ENCODE measurements at regions not wholly inside any gene's neighbourhood (a gene's known extent, or its start where the extent isn't known, plus 50 kb on each side); places are given as distances from the start of the nearest gene placed in this dataset.

DNA sequence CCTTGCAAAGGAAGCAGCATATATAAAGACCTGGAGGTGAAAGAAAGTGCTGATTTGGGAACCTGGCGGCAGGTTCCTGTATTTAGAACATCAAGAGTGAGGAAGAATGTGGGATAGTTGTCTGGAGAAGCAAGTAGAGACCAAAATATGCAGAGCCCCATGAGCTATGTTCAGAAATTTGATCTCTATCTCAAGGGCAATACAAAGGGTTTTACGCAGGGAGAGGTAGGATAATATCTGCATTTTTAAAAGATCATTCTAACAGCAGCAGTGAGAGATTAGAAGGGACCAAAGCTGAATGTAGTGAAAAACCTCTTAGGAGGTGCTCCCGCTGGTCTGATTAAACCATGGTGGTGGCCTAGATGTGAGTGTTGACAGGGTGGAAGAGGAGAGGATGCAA lies 453.9 kb upstream of the PKN2 start:
- intact Hi-C loops (cut with micrococcal nuclease; ENCODE audit: unreplicated experiment) = no loop called here
- H3K36me3 Mint-ChIP-seq (ENCODE audit: insufficient read depth, unreplicated experiment) = no peaks in the 10 kb centered on the region
- H3K4me3 Mint-ChIP-seq (ENCODE audit: unreplicated experiment) = no peak overlapping the region
- ChIA-PET CTCF (no interaction called here), POLR2A (no interaction called here)
- H3K27me3 ChIP-seq (replicated peaks; ENCODE audit: control insufficient read depth, insufficient read depth, low read length) = no peaks in the 10 kb centered on the region
- no peak overlapping the region for H3K27ac Mint-ChIP-seq (ENCODE audit: unreplicated experiment)
- no peak overlapping the region for H3K4me3 ChIP-seq (ENCODE audit: low read depth, low read length)
- no peak for DNase-seq
- TF ChIP-seq, protein P1, sequence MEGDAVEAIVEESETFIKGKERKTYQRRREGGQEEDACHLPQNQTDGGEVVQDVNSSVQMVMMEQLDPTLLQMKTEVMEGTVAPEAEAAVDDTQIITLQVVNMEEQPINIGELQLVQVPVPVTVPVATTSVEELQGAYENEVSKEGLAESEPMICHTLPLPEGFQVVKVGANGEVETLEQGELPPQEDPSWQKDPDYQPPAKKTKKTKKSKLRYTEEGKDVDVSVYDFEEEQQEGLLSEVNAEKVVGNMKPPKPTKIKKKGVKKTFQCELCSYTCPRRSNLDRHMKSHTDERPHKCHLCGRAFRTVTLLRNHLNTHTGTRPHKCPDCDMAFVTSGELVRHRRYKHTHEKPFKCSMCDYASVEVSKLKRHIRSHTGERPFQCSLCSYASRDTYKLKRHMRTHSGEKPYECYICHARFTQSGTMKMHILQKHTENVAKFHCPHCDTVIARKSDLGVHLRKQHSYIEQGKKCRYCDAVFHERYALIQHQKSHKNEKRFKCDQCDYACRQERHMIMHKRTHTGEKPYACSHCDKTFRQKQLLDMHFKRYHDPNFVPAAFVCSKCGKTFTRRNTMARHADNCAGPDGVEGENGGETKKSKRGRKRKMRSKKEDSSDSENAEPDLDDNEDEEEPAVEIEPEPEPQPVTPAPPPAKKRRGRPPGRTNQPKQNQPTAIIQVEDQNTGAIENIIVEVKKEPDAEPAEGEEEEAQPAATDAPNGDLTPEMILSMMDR (IDR thresholded peaks at IDR 0.05; ENCODE audit: insufficient read depth in 1 of 2, low read depth in 1 of 2, low read length in 1 of 2, severe bottlenecking in 1 of 2, unreplicated experiment in 1 of 2) = no peak
- H3K9me3 ChIP-seq = no peaks in the 10 kb centered on the region
- no TSS peak for BruUV-seq (replicated peaks)
- peaks cover 4% of the 10 kb centered on the region for H3K27me3 Mint-ChIP-seq (ENCODE audit: insufficient read depth, unreplicated experiment)
- H3K36me3 ChIP-seq (ENCODE audit: control insufficient read depth, insufficient read depth, low read length) = no peaks in the 10 kb centered on the region
- H3K4me1 ChIP-seq = no peaks in the 10 kb centered on the region
- H3K9me3 Mint-ChIP-seq (ENCODE audit: unreplicated experiment) = no peaks in the 10 kb centered on the region
- no peaks in the 10 kb centered on the region for H3K4me1 Mint-ChIP-seq (ENCODE audit: low read depth, unreplicated experiment)

DNA sequence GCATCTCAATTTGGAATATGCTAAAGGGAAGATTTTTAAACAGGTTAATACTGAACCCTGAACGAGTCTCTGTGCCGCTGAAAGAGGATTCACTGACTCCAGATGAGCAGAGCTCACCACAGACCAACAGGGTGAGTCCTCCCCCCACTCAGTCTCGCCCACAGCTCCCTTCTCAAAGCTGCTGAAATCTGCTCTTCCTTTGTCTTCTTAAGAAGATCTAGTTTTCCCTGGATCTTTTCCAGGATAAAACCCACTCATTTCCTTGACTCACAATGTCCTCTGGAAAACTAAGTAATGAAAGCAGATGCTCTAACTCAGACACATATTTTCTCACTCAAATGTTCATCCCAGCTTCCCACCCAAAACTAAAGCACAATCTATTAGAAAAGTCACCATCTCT lies 447.0 kb upstream of the PKN2 start:
- Histone ChIP-seq H3K27me3 (replicated peaks; ENCODE audit: control insufficient read depth, insufficient read depth, low read length) (no peaks in the 10 kb centered on the region), H3K4me3 (ENCODE audit: low read depth, low read length) (no peak overlapping the region), H3K9me3 (no peaks in the 10 kb centered on the region), H3K4me1 (no peaks in the 10 kb centered on the region), H3K36me3 (ENCODE audit: control insufficient read depth, insufficient read depth, low read length) (no peaks in the 10 kb centered on the region)
- ChIA-PET CTCF (no interaction called here), POLR2A (interaction anchor here (0.7 kb wide), 1 partner anchor 875 kb away, joined by 5 read pairs; no protein-coding TSS in a partner anchor)
- Mint-ChIP-seq H3K36me3 (ENCODE audit: insufficient read depth, unreplicated experiment) (no peaks in the 10 kb centered on the region), H3K27me3 (ENCODE audit: insufficient read depth, unreplicated experiment) (peaks cover 4% of the 10 kb centered on the region), H3K4me1 (ENCODE audit: low read depth, unreplicated experiment) (no peaks in the 10 kb centered on the region), H3K4me3 (ENCODE audit: unreplicated experiment) (no peak overlapping the region), H3K27ac (ENCODE audit: unreplicated experiment) (no peak overlapping the region), H3K9me3 (ENCODE audit: unreplicated experiment) (no peaks in the 10 kb centered on the region)
- DNase-seq = no peak
- intact Hi-C loops (cut with micrococcal nuclease; ENCODE audit: unreplicated experiment) = no loop called here
- BruUV-seq (replicated peaks) = no TSS peak
- TF ChIP-seq, protein P1 (IDR thresholded peaks at IDR 0.05; ENCODE audit: insufficient read depth in 1 of 2, low read depth in 1 of 2, low read length in 1 of 2, severe bottlenecking in 1 of 2, unreplicated experiment in 1 of 2) = no peak

DNA sequence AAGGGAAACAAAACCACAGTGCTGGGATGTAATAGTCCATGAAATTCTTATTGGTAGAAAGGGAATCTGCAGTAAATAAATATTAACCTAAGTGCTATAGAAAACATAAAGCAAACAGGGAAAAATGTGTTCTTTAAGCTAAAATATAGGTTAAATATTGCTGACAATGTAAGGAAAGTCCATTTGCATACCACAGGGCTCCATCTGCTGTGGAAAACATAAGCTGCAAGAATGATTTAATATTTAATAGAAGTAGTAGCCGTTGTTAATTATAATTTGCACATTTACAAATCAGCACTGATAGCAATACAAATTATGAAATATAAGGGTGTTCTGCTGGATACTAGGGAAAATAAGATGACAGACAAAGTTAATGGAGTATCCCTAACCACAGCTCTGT lies 444.9 kb upstream of the PKN2 start:
- H3K4me1 ChIP-seq = no peaks in the 10 kb centered on the region
- no peaks in the 10 kb centered on the region for H3K9me3 ChIP-seq
- H3K4me3 ChIP-seq (ENCODE audit: low read depth, low read length) = no peak overlapping the region
- H3K4me3 Mint-ChIP-seq (ENCODE audit: unreplicated experiment) = no peak overlapping the region
- H3K27me3 Mint-ChIP-seq (ENCODE audit: insufficient read depth, unreplicated experiment) = no peaks in the 10 kb centered on the region
- ChIA-PET CTCF (interaction anchor here (1.0 kb wide), 1 partner anchor 59 kb away, joined by 8 read pairs; no protein-coding TSS in a partner anchor), POLR2A (no interaction called here)
- H3K36me3 ChIP-seq (ENCODE audit: control insufficient read depth, insufficient read depth, low read length) = no peaks in the 10 kb centered on the region
- H3K36me3 Mint-ChIP-seq (ENCODE audit: insufficient read depth, unreplicated experiment) = no peaks in the 10 kb centered on the region
- no TSS peak for BruUV-seq (replicated peaks)
- DNase-seq = no peak
- intact Hi-C loops (cut with micrococcal nuclease; ENCODE audit: unreplicated experiment) = loop anchor here (1.0 kb wide), 1 partner anchor 59 kb away; no protein-coding TSS in a partner anchor
- TF ChIP-seq, protein P1 (IDR thresholded peaks at IDR 0.05; ENCODE audit: insufficient read depth in 1 of 2, low read depth in 1 of 2, low read length in 1 of 2, severe bottlenecking in 1 of 2, unreplicated experiment in 1 of 2) = no peak
- H3K9me3 Mint-ChIP-seq (ENCODE audit: unreplicated experiment) = no peaks in the 10 kb centered on the region
- H3K4me1 Mint-ChIP-seq (ENCODE audit: low read depth, unreplicated experiment) = no peaks in the 10 kb centered on the region
- H3K27me3 ChIP-seq (replicated peaks; ENCODE audit: control insufficient read depth, insufficient read depth, low read length) = no peaks in the 10 kb centered on the region
- no peak overlapping the region for H3K27ac Mint-ChIP-seq (ENCODE audit: unreplicated experiment)

Measured in Caco-2 (cell line).